Activated CD8-positive, alpha-beta memory T cell treated with anti-CD3 and anti-CD28 coated beads, Interleukin-2, amount 10 ng/mL, durations not matched to agents 7 days and 5 days (primary cell): ENCODE measurements at regions not wholly inside any gene's neighbourhood (a gene's known extent, or its start where the extent isn't known, plus 50 kb on each side); places are given as distances from the start of the nearest gene placed in this dataset.

Experiments used
- ATAC-seq: fragments of 150-1000 bp; cut with Tn5 transposase; one replicate; pipeline ENCODE4 v1.10.0; 2021; ENCODE audit warnings: moderate library complexity
- CTCF ChIA-PET: fragments of 350-600 bp; sonication (Branson Sonifier 250); formaldehyde crosslinking; loops from one replicate; lab custom pipeline; 2021; ENCODE audit warnings: antibody characterized with exemption; lab: Charles Lee
- DNase-seq: peaks from one replicate; pipeline ENCODE4 v3.0.0-alpha.2; 2020
- H3K27ac Mint-ChIP-seq: one replicate; pipeline ENCODE4 v1.8.0; 2021; ENCODE audit warnings: mild to moderate bottlenecking, mixed read lengths
- H3K27me3 Mint-ChIP-seq: one replicate; pipeline ENCODE4 v1.8.0; 2021; ENCODE audit warnings: mixed read lengths
- H3K36me3 Mint-ChIP-seq: one replicate; pipeline ENCODE4 v1.8.0; 2021; ENCODE audit warnings: mild to moderate bottlenecking, mixed read lengths
- H3K4me1 Mint-ChIP-seq: one replicate; pipeline ENCODE4 v1.8.0; 2021; ENCODE audit warnings: mixed read lengths
- H3K4me3 Mint-ChIP-seq: one replicate; pipeline ENCODE4 v1.8.0; 2021; ENCODE audit warnings: mild to moderate bottlenecking, moderate library complexity, mixed read lengths
- H3K9me3 Mint-ChIP-seq: one replicate; pipeline ENCODE4 v1.8.0; 2022; ENCODE audit warnings: low read depth, mixed read lengths

GRCh38 chr7:46530081-46530750 is 609.1 kb upstream of the IGFBP3 start:
- no peak overlapping the region for H3K27ac Mint-ChIP-seq
- no peaks in the 10 kb centered on the region for H3K27me3 Mint-ChIP-seq
- CTCF ChIA-PET: no interaction called here
- ATAC-seq: no peak
- H3K36me3 Mint-ChIP-seq: no peaks in the 10 kb centered on the region
- peaks cover 7% of the 10 kb centered on the region for H3K9me3 Mint-ChIP-seq
- no peaks in the 10 kb centered on the region for H3K4me1 Mint-ChIP-seq
- no peak overlapping the region for H3K4me3 Mint-ChIP-seq
- DNase-seq: no peak

GRCh38 chr7:46527360-46527759 is 606.3 kb upstream of the IGFBP3 start:
- peaks cover 4% of the 10 kb centered on the region for H3K9me3 Mint-ChIP-seq
- CTCF ChIA-PET: no interaction called here

GRCh38 chr7:46525876-46526275 is 604.8 kb upstream of the IGFBP3 start:
- DNase-seq: no peak
- no peaks in the 10 kb centered on the region for H3K4me1 Mint-ChIP-seq
- CTCF ChIA-PET: no interaction called here
- ATAC-seq: no peak
- no peaks in the 10 kb centered on the region for H3K27me3 Mint-ChIP-seq
- no peak overlapping the region for H3K4me3 Mint-ChIP-seq
- no peaks in the 10 kb centered on the region for H3K36me3 Mint-ChIP-seq
- no peak overlapping the region for H3K27ac Mint-ChIP-seq
- H3K9me3 Mint-ChIP-seq: peaks cover 4% of the 10 kb centered on the region

More at GRCh38 chr7:46527360-46527759, 606.3 kb upstream of the IGFBP3 start:
- ATAC-seq (no peak), DNase-seq (no peak)
- no peaks in the 10 kb centered on the region for H3K27me3 Mint-ChIP-seq
- no peaks in the 10 kb centered on the region for H3K36me3 Mint-ChIP-seq
- no peak overlapping the region for H3K27ac Mint-ChIP-seq
- H3K4me3 Mint-ChIP-seq: no peak overlapping the region
- H3K4me1 Mint-ChIP-seq: no peaks in the 10 kb centered on the region

GRCh38 chr7:46524350-46524749 is 603.3 kb upstream of the IGFBP3 start:
- no peak overlapping the region for H3K27ac Mint-ChIP-seq
- no peak overlapping the region for H3K4me3 Mint-ChIP-seq
- peaks cover 4% of the 10 kb centered on the region for H3K9me3 Mint-ChIP-seq
- H3K4me1 Mint-ChIP-seq: no peaks in the 10 kb centered on the region
- CTCF ChIA-PET: no interaction called here
- DNase-seq: no peak
- no peaks in the 10 kb centered on the region for H3K27me3 Mint-ChIP-seq
- H3K36me3 Mint-ChIP-seq: no peaks in the 10 kb centered on the region
- no peak for ATAC-seq

GRCh38 chr7:46522354-46522906 is 601.4 kb upstream of the IGFBP3 start:
- no peak overlapping the region for H3K4me3 Mint-ChIP-seq
- H3K4me1 Mint-ChIP-seq: no peaks in the 10 kb centered on the region
- no peak for ATAC-seq
- no peaks in the 10 kb centered on the region for H3K27me3 Mint-ChIP-seq
- no peaks in the 10 kb centered on the region for H3K36me3 Mint-ChIP-seq
- H3K27ac Mint-ChIP-seq: no peak overlapping the region
- CTCF ChIA-PET: no interaction called here
- no peak for DNase-seq
- peaks cover 4% of the 10 kb centered on the region for H3K9me3 Mint-ChIP-seq

GRCh38 chr7:46518713-46519112 is 597.6 kb upstream of the IGFBP3 start:
- ATAC-seq (no peak), DNase-seq (no peak)
- Mint-ChIP-seq H3K4me1 (no peaks in the 10 kb centered on the region), H3K27ac (no peak overlapping the region), H3K4me3 (no peak overlapping the region), H3K9me3 (peaks cover 2% of the 10 kb centered on the region), H3K27me3 (no peaks in the 10 kb centered on the region), H3K36me3 (no peaks in the 10 kb centered on the region)
- CTCF ChIA-PET: interaction anchor here (0.6 kb wide), 1 partner anchor 1032 kb away, joined by 3 read pairs; no protein-coding TSS in a partner anchor

- Mint-ChIP-seq H3K27ac (no peak overlapping the region), H3K4me3 (no peak overlapping the region), H3K4me1 (no peaks in the 10 kb centered on the region), H3K9me3 (peaks cover 10% of the 10 kb centered on the region), H3K27me3 (no peaks in the 10 kb centered on the region), H3K36me3 (no peaks in the 10 kb centered on the region)
- CTCF ChIA-PET: no interaction called here
- no peak for DNase-seq
- ATAC-seq: no peak
Observed at GRCh38 chr7:46515844-46516590, 594.9 kb upstream of the IGFBP3 start.

- Mint-ChIP-seq H3K27me3 (no peaks in the 10 kb centered on the region), H3K36me3 (no peaks in the 10 kb centered on the region), H3K4me1 (no peaks in the 10 kb centered on the region), H3K4me3 (no peak overlapping the region), H3K27ac (no peak overlapping the region), H3K9me3 (peaks cover 10% of the 10 kb centered on the region)
- no peak for ATAC-seq
- DNase-seq: no peak
- CTCF ChIA-PET: no interaction called here
Observed at GRCh38 chr7:46513447-46513848, 592.4 kb upstream of the IGFBP3 start.

- no peaks in the 10 kb centered on the region for H3K27me3 Mint-ChIP-seq
- H3K4me3 Mint-ChIP-seq: no peak overlapping the region
- no peaks in the 10 kb centered on the region for H3K4me1 Mint-ChIP-seq
- no peak for DNase-seq
- no peak for ATAC-seq
- CTCF ChIA-PET: no interaction called here
- H3K9me3 Mint-ChIP-seq: peaks cover 10% of the 10 kb centered on the region
- H3K27ac Mint-ChIP-seq: no peak overlapping the region
- H3K36me3 Mint-ChIP-seq: no peaks in the 10 kb centered on the region
Observed at GRCh38 chr7:46512891-46513413, 591.9 kb upstream of the IGFBP3 start.

GRCh38 chr7:46511442-46512215 is 590.6 kb upstream of the IGFBP3 start:
- ATAC-seq (no peak), DNase-seq (no peak)
- no peak overlapping the region for H3K27ac Mint-ChIP-seq
- H3K36me3 Mint-ChIP-seq: no peaks in the 10 kb centered on the region
- CTCF ChIA-PET: no interaction called here
- no peaks in the 10 kb centered on the region for H3K27me3 Mint-ChIP-seq
- H3K9me3 Mint-ChIP-seq: peaks cover 12% of the 10 kb centered on the region
- no peak overlapping the region for H3K4me3 Mint-ChIP-seq
- H3K4me1 Mint-ChIP-seq: no peaks in the 10 kb centered on the region

- Mint-ChIP-seq H3K27me3 (no peaks in the 10 kb centered on the region), H3K27ac (no peak overlapping the region), H3K36me3 (no peaks in the 10 kb centered on the region), H3K4me3 (no peak overlapping the region), H3K4me1 (no peaks in the 10 kb centered on the region), H3K9me3 (peaks cover 14% of the 10 kb centered on the region)
- CTCF ChIA-PET: no interaction called here
- ATAC-seq (no peak), DNase-seq (no peak)
Observed at GRCh38 chr7:46508583-46508982, 587.5 kb upstream of the IGFBP3 start.

GRCh38 chr7:46507560-46507959 is 586.5 kb upstream of the IGFBP3 start:
- no peaks in the 10 kb centered on the region for H3K27me3 Mint-ChIP-seq
- H3K4me1 Mint-ChIP-seq: no peaks in the 10 kb centered on the region
- no peak overlapping the region for H3K4me3 Mint-ChIP-seq
- no peaks in the 10 kb centered on the region for H3K36me3 Mint-ChIP-seq
- CTCF ChIA-PET: no interaction called here
- DNase-seq (no peak), ATAC-seq (no peak)
- H3K27ac Mint-ChIP-seq: no peak overlapping the region
- peaks cover 10% of the 10 kb centered on the region for H3K9me3 Mint-ChIP-seq

GRCh38 chr7:46494441-46494840 is 573.4 kb upstream of the IGFBP3 start:
- Mint-ChIP-seq H3K27ac (no peak overlapping the region), H3K4me1 (no peaks in the 10 kb centered on the region), H3K9me3 (peaks cover 10% of the 10 kb centered on the region), H3K4me3 (no peak overlapping the region), H3K27me3 (no peaks in the 10 kb centered on the region), H3K36me3 (no peaks in the 10 kb centered on the region)
- ATAC-seq: no peak
- CTCF ChIA-PET: no interaction called here
- DNase-seq: no peak
